ENCODE measurements at regions not wholly inside any gene's neighbourhood (a gene's known extent, or its start where the extent isn't known, plus 50 kb on each side); places are given as distances from the start of the nearest gene placed in this dataset.

DNA sequence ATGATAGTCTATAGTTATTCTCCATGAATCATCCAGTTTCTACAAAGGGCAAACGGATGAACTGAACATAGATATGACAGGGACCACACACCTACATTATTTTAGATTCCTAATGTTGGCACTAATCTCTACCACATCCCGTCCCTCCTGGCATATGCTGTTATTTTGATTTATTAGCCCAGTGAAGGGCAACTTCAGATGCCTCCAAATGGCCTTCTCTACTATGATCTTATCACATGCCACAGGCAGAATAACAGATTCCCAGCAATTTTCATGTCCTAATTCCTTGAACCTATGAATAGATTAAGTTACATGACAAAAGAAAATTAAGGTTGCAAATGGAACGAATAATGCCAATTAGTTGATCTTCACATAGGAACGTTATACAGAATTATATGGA lies 474.7 kb downstream of the ANKRD7 start:
- Histone ChIP-seq H3K27ac (ENCODE audit: low read depth in 1 of 2, low read length in 2 of 2) (no peak overlapping the region), H3K9ac (ENCODE audit: low read depth in 1 of 2, low read length in 2 of 2) (no peak overlapping the region), H3K4me3 (ENCODE audit: low read depth in 1 of 3, low read length in 3 of 3) (no peak overlapping the region), H3K36me3 (ENCODE audit: control insufficient read depth in 4 of 4, insufficient read depth in 3 of 4, low read depth in 1 of 4, low read length in 3 of 4) (no peaks in the 10 kb centered on the region), H3K27me3 (ENCODE audit: control insufficient read depth in 4 of 4, insufficient read depth in 4 of 4, low read length in 3 of 4) (peaks cover 0 to 3% (median 0%) of the 10 kb centered on the region in 4 donors), H3K9me3 (ENCODE audit: control insufficient read depth in 4 of 4, low read length in 3 of 4) (no peaks in the 10 kb centered on the region), H3K4me1 (ENCODE audit: control insufficient read depth in 4 of 4, insufficient read depth in 4 of 4, low read length in 3 of 4) (no peaks in the 10 kb centered on the region)
- TF ChIP-seq, protein P1, sequence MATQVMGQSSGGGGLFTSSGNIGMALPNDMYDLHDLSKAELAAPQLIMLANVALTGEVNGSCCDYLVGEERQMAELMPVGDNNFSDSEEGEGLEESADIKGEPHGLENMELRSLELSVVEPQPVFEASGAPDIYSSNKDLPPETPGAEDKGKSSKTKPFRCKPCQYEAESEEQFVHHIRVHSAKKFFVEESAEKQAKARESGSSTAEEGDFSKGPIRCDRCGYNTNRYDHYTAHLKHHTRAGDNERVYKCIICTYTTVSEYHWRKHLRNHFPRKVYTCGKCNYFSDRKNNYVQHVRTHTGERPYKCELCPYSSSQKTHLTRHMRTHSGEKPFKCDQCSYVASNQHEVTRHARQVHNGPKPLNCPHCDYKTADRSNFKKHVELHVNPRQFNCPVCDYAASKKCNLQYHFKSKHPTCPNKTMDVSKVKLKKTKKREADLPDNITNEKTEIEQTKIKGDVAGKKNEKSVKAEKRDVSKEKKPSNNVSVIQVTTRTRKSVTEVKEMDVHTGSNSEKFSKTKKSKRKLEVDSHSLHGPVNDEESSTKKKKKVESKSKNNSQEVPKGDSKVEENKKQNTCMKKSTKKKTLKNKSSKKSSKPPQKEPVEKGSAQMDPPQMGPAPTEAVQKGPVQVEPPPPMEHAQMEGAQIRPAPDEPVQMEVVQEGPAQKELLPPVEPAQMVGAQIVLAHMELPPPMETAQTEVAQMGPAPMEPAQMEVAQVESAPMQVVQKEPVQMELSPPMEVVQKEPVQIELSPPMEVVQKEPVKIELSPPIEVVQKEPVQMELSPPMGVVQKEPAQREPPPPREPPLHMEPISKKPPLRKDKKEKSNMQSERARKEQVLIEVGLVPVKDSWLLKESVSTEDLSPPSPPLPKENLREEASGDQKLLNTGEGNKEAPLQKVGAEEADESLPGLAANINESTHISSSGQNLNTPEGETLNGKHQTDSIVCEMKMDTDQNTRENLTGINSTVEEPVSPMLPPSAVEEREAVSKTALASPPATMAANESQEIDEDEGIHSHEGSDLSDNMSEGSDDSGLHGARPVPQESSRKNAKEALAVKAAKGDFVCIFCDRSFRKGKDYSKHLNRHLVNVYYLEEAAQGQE (IDR thresholded peaks at IDR 0.05) = no peak
- TF ChIP-seq HNF4A (conservative IDR thresholded peaks at IDR 0.05) (no peak), FOXA2 (IDR thresholded peaks at IDR 0.05) (no peak), YY1 (IDR thresholded peaks at IDR 0.05) (no peak), NR2F2 (IDR thresholded peaks at IDR 0.05) (no peak), HNF4G (IDR thresholded peaks at IDR 0.05) (no peak), TAF1 (conservative IDR thresholded peaks at IDR 0.05) (no peak), RAD21 (IDR thresholded peaks at IDR 0.05) (no peak), SP1 (IDR thresholded peaks at IDR 0.05) (no peak), FOXA1 (IDR thresholded peaks at IDR 0.05) (no peak), GABPA (IDR thresholded peaks at IDR 0.05 in 1 of 2, conservative IDR thresholded peaks at IDR 0.05 in 1 of 2) (no peak), EGR1 (IDR thresholded peaks at IDR 0.05; ENCODE audit: low read depth in 2 of 2) (no peak), RXRA (IDR thresholded peaks at IDR 0.05) (no peak)
- TF ChIP-seq, protein P2, sequence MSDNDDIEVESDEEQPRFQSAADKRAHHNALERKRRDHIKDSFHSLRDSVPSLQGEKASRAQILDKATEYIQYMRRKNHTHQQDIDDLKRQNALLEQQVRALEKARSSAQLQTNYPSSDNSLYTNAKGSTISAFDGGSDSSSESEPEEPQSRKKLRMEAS (IDR thresholded peaks at IDR 0.05) = no peak
- 68% methylated on average over 4 of the region's 4 CpGs for WGBS
- no peak for DNase-seq (ENCODE audit: low spot score)

DNA sequence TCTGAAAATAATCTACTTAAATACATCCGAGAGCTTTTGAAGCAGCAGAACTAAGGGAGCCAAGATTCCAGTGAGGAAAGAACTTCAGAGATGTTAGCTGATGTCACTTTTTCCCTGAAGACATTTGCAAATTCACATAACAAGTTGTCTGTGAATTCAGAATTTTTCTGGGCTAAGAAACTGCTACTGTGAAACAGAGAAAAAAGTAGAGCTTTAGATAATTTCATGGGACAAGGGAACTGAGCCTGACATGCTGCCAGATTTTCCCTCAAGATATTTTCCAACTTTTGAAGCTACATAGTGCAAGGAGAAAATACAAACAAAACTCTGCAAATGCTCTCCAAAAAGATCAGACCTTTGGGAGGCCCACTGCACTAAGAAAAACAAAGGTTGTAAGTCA lies 484.2 kb downstream of the ANKRD7 start:
- Histone ChIP-seq H3K27ac (ENCODE audit: low read depth in 1 of 2, low read length in 2 of 2) (no peak overlapping the region), H3K27me3 (ENCODE audit: control insufficient read depth in 4 of 4, insufficient read depth in 4 of 4, low read length in 3 of 4) (no peaks in the 10 kb centered on the region), H3K4me1 (ENCODE audit: control insufficient read depth in 4 of 4, insufficient read depth in 4 of 4, low read length in 3 of 4) (no peaks in the 10 kb centered on the region), H3K9me3 (ENCODE audit: control insufficient read depth in 4 of 4, low read length in 3 of 4) (no peaks in the 10 kb centered on the region), H3K36me3 (ENCODE audit: control insufficient read depth in 4 of 4, insufficient read depth in 3 of 4, low read depth in 1 of 4, low read length in 3 of 4) (no peaks in the 10 kb centered on the region), H3K4me3 (ENCODE audit: low read depth in 1 of 3, low read length in 3 of 3) (no peak overlapping the region), H3K9ac (ENCODE audit: low read depth in 1 of 2, low read length in 2 of 2) (no peak overlapping the region)
- TF ChIP-seq, protein P1 (IDR thresholded peaks at IDR 0.05) = no peak
- TF ChIP-seq RXRA (IDR thresholded peaks at IDR 0.05) = no peak
- no peak for TF ChIP-seq GABPA (IDR thresholded peaks at IDR 0.05 in 1 of 2, conservative IDR thresholded peaks at IDR 0.05 in 1 of 2)
- no peak for TF ChIP-seq RAD21 (IDR thresholded peaks at IDR 0.05)
- TF ChIP-seq, protein P3, sequence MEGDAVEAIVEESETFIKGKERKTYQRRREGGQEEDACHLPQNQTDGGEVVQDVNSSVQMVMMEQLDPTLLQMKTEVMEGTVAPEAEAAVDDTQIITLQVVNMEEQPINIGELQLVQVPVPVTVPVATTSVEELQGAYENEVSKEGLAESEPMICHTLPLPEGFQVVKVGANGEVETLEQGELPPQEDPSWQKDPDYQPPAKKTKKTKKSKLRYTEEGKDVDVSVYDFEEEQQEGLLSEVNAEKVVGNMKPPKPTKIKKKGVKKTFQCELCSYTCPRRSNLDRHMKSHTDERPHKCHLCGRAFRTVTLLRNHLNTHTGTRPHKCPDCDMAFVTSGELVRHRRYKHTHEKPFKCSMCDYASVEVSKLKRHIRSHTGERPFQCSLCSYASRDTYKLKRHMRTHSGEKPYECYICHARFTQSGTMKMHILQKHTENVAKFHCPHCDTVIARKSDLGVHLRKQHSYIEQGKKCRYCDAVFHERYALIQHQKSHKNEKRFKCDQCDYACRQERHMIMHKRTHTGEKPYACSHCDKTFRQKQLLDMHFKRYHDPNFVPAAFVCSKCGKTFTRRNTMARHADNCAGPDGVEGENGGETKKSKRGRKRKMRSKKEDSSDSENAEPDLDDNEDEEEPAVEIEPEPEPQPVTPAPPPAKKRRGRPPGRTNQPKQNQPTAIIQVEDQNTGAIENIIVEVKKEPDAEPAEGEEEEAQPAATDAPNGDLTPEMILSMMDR (IDR thresholded peaks at IDR 0.05; ENCODE audit: low read depth, low read length, missing input control) = no peak
- no peak for TF ChIP-seq HNF4G (IDR thresholded peaks at IDR 0.05)
- TF ChIP-seq EGR1 (IDR thresholded peaks at IDR 0.05; ENCODE audit: low read depth in 2 of 2) = no peak
- no peak for TF ChIP-seq SP1 (IDR thresholded peaks at IDR 0.05)
- no peak for TF ChIP-seq FOXA2 (IDR thresholded peaks at IDR 0.05)
- TF ChIP-seq HNF4A (conservative IDR thresholded peaks at IDR 0.05) = no peak
- no peak for TF ChIP-seq JUND (IDR thresholded peaks at IDR 0.05)
- TF ChIP-seq, protein P2 (IDR thresholded peaks at IDR 0.05) = no peak
- no peak for TF ChIP-seq FOXA1 (IDR thresholded peaks at IDR 0.05)
- WGBS = 63% methylated on average over 1 of the region's 1 CpG
- no peak for DNase-seq (ENCODE audit: low spot score)

Measured in liver (tissue), 8 donors.